Right cardiac atrium (tissue), 5 donors: ENCODE measurements at regions not wholly inside any gene's neighbourhood (a gene's known extent, or its start where the extent isn't known, plus 50 kb on each side); places are given as distances from the start of the nearest gene placed in this dataset.
A peak's percentile ranks its signal among the peaks of the same experiment; 100 is the strongest.

Experiments
- ATAC-seq, 2 donors: fragments of 200-7000 bp; cut with Tn5 transposase; one replicate each; pipeline versions ENCODE4 v1.8.0 to v1.9.1; 2020; ENCODE audit warnings: moderate library complexity in 2 of 2, mild to moderate bottlenecking in 1 of 2
- DNase-seq, 3 donors: peaks; one replicate each; pipeline ENCODE4 v3.0.0-alpha.2; 2020
- H3K27ac ChIP-seq: one replicate; pipeline ENCODE4 v1.5.1; 2013; ENCODE audit warnings: mild to moderate bottlenecking, low read length, control low read depth, moderate library complexity
- H3K27me3 ChIP-seq: one replicate; pipeline ENCODE4 v1.6.1; 2013; ENCODE audit not compliant: control insufficient read depth, insufficient read depth
- H3K4me1 ChIP-seq: one replicate; pipeline ENCODE4 v1.6.1; 2013; ENCODE audit warnings: low read length; ENCODE audit not compliant: control insufficient read depth, insufficient read depth
- H3K4me3 ChIP-seq: one replicate; pipeline ENCODE4 v1.5.1; 2013; ENCODE audit warnings: low read length, control low read depth
- H3K9me3 ChIP-seq: one replicate; pipeline ENCODE4 v1.6.1; 2013; ENCODE audit warnings: low read length; ENCODE audit not compliant: control insufficient read depth
- WGBS: extraction: QIAGEN DNeasy Blood & Tissue Kit; methylation state at CpG from one replicate; pipeline ENCODE4 v1.1.7; 2013; 5-methylcytosine and 5-hydroxymethylcytosine counted together
- intact Hi-C, 4 donors: fragments of 100-400 bp; cut with DNase I; formaldehyde crosslinking; loops; one replicate each; pipeline versions ENCODE4 v1.11.0 to v1.14.0; 2022 to 2023
- donor health status: healthy with polysubstance abuse.
- donor health status: DM: no; HTN: yes; CAD: no.
- donor health status: DM: no; HTN: no; CAD: no.
- donor health status: DM: no; HTN: yes; CAD: no; lungs with severe emphysema.
- donor health status: DM: yes; HTN: yes; CAD: no.

DNA sequence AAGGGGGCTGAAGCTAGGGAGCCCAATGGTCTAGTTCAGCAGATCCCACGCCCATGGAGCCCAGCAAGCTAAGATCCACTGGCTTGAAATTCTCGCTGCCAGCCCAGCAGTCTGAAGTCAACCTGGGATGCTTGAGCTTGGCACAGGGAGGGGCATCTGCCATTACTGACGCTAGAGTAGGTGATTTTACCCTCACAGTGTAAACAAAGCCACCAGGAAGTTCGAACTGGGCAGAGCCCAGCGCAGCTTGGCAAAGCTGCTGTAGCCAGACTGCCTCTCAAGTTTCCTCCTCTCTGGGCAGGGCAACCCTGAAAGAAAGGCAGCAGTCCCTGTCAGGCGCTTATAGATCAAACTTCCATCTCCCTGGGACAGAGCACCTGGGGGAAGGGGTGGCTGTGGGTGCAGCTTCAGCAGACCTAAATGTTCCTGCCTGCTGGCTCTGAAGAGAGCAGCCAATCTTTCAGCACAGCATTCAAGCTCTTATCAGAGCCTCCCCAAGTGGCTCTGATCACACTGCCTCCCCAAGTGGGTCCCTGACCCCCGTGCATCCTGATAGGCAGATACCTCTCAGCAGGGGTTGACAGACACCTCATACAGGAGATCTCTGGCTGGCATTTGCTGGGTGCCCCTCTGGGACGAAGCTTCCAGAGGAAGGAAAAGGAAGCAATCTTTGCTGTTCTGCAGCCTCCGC, 167.8 kb downstream of the CCDC71L start:
- intact Hi-C loops, result no loop called here
- Histone ChIP-seq H3K9me3 (no peaks in the 10 kb centered on the region), H3K27me3 (no peaks in the 10 kb centered on the region), H3K4me1 (no peaks in the 10 kb centered on the region), H3K4me3 (no peak overlapping the region), H3K27ac (no peak overlapping the region)
- WGBS, result 67% methylated on average over 9 of the region's 9 CpGs
- no peak for ATAC-seq
- no peak for DNase-seq

DNA sequence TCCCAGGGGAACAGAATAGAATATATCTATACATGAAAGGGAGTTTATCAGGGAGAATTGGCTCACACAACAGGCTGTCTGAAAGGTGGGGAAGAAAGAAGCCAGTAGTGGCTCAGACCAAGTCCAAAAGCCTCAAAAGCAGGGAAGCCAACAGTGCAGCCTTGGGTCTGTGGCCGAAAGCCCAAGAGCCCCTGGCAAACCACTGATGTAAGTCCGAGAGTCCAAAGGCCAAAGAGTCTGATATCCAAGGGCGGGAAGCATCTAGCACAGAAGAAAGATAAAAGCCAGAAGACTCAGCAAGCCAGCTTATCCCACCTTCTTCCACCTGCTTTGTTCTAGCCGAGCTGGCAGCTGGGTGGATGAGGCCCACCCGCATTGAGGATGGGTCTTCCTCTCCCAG, 172.5 kb downstream of the CCDC71L start:
- WGBS, result 80% methylated on average over 5 of the region's 5 CpGs
- Histone ChIP-seq H3K9me3 (no peaks in the 10 kb centered on the region), H3K4me3 (no peak overlapping the region), H3K4me1 (peaks cover 2% of the 10 kb centered on the region), H3K27me3 (no peaks in the 10 kb centered on the region), H3K27ac (no peak overlapping the region)
- intact Hi-C loops, result no loop called here
- DNase-seq (no peak), ATAC-seq (no peak)

DNA sequence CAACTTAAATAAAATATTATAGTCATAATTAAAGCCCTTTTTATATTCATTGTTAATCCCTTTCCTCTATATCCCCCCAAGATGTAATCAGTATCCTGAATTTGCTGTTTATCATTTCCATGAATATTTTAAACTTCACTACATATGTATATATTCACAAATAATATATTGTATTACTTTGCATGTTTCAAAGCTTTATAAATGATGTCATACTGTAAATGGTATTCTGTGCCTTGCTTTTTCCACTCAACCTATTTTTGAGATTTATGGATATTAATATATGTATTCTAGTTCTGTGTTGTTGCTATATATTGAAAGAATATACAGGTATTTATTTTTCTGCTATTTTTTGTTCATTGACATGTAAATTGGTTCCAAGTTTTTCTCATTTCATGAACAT, 173.1 kb downstream of the CCDC71L start:
- no peak for ATAC-seq
- no peak for DNase-seq
- Histone ChIP-seq H3K4me1 (peaks cover 2% of the 10 kb centered on the region), H3K4me3 (no peak overlapping the region), H3K9me3 (no peaks in the 10 kb centered on the region), H3K27ac (no peak overlapping the region), H3K27me3 (no peaks in the 10 kb centered on the region)
- intact Hi-C loops, result no loop called here

DNA sequence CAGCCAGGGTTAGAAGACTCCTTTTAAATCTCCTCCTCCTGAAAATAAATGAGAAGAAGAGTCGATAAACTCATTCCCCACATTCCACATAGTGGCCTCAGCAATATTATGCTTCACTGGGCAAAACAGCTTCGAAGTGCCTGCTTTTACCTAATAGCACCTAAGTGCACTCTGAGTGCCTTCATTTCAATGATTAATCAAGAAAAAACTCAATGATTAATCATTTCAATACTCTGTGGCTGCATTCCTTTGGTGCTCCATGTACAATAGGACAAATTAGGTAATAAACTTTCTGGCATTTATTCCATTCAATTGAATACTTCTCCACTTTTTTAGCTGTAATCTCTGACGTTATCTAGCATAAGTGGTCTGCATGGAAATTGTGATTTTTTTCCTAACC, 174.6 kb downstream of the CCDC71L start:
- no peaks in the 10 kb centered on the region for H3K9me3 ChIP-seq
- DNase-seq, result no peak
- peaks cover 2% of the 10 kb centered on the region for H3K4me1 ChIP-seq
- no peak overlapping the region for H3K27ac ChIP-seq
- H3K27me3 ChIP-seq, result no peaks in the 10 kb centered on the region
- WGBS, result 69% methylated on average over 3 of the region's 3 CpGs
- intact Hi-C loops, result no loop called here
- ATAC-seq, result no peak
- H3K4me3 ChIP-seq, result no peak overlapping the region

DNA sequence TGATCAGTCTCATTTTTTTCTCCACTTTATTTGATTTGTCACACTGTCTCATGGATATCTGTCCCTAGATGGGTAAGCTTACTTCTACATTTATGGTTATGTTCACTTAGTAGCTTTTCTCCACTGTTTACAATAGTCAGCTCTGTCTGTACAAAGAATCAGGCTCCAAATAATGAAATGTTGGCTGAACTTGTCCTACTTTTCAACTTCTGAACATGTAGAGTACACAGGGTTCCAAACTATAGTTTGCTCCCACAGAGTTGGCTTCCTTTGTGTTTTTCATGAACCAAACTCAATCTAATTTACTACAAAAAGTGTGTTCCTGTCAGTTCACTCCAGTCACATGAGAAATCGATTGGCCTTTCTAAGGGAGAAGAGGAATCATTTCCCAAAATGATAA, 175.0 kb downstream of the CCDC71L start:
- 52% methylated on average over 1 of the region's 1 CpG for WGBS
- no peak for DNase-seq
- Histone ChIP-seq H3K27ac (no peak overlapping the region), H3K4me3 (no peak overlapping the region), H3K9me3 (no peaks in the 10 kb centered on the region), H3K27me3 (no peaks in the 10 kb centered on the region), H3K4me1 (peaks cover 2% of the 10 kb centered on the region)
- ATAC-seq, result peak in 1 of 2 donors; percentile 67
- intact Hi-C loops, result no loop called here

DNA sequence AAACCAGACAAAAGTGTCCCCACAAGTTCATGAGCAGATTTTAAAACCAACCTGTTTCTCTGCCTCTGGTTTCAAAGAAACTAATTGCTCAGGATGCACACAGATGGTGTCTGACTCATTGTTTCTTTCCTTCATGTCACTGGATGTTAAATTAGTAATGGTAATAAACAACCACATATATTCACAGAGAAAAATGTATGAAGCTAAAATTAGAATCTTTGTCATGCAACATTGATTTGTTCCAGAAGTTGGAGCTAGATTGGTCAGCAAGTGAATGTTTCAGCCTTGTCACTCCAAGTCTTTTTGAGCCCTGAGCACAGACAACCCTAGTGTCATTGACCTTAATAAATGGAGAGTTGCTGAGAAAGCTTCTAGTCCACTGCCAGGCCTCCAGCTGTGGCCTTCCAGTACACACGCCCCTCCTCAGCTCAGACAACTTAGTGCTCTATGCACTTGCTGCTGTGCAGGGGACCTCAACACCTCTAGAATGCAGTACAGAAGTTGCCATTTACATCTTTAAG, 175.9 kb downstream of the CCDC71L start:
- peaks cover 2% of the 10 kb centered on the region for H3K4me1 ChIP-seq
- H3K9me3 ChIP-seq, result no peaks in the 10 kb centered on the region
- intact Hi-C loops, result no loop called here
- H3K27ac ChIP-seq, result no peak overlapping the region
- ATAC-seq, result peak in 1 of 2 donors; percentile 53
- H3K27me3 ChIP-seq, result no peaks in the 10 kb centered on the region
- WGBS, result 78% methylated on average over 1 of the region's 1 CpG
- H3K4me3 ChIP-seq, result no peak overlapping the region
- DNase-seq, result peak in 1 of 3 donors; percentile 37

DNA sequence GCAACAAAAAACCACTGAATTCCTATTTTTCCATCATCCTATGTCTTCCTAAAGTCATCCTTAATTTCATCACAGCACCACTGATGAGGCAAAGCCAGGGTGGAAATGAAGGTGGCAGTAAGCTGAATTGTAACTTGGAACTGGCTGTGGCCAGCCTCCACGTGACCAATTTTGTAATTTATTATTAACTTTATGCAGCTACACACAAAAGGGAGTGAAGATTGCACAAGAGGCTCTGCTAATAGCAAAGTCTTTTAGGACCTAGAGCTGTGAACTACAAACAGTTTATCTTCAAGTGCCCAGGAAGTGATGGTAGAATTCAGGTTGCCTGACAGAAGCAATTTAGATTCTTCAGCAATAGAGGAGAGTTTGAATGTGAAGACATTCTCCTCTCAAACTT, 176.4 kb downstream of the CCDC71L start:
- peak in 1 of 2 donors; percentile 67 for ATAC-seq
- peaks cover 2% of the 10 kb centered on the region for H3K4me1 ChIP-seq
- intact Hi-C loops, result no loop called here
- H3K27ac ChIP-seq, result no peak overlapping the region
- H3K4me3 ChIP-seq, result no peak overlapping the region
- H3K9me3 ChIP-seq, result no peaks in the 10 kb centered on the region
- peak in 1 of 3 donors; percentile 43 for DNase-seq
- WGBS, result 40% methylated on average over 1 of the region's 1 CpG
- no peaks in the 10 kb centered on the region for H3K27me3 ChIP-seq

DNA sequence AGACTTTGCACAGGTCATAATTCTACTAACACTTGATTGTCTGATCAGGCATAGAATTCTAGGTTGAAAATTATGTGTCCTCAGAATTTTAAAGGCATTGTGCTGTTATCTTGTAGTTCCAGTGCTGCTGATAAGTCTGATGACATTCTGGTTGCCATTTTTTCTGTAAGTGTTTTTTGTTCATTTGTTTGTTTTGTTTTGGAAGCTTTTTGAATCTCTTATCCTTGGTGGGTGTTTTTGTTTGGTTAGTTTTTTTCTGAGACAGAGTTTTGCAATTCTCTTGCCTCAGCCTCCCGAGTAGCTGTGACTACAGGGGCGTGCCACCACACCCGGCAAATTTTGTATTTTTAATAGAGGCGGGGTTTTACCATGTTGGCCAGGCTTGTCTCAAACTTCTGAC, 178.9 kb downstream of the CCDC71L start:
- 95% methylated on average over 4 of the region's 4 CpGs for WGBS
- peaks cover 2% of the 10 kb centered on the region for H3K4me1 ChIP-seq
- intact Hi-C loops, result no loop called here

DNA sequence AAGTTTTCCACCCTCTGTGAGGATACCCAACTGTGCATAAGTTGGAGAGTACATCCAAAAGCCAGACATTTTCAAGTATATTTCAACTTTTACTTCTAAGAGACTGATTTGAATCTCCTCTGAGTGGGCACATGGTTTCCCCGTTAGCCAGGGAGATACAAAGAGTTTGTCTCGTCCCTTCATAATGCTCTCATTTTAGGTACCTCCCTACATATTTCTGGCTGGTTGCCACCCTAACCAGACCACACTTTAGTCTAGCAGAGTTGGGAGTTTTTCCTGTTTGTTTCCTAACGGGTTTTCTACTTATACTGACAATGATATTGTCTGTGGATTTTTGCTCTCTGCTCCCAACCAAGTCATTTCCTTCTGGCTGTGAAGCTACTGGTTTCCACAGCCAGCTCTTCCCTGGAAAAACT, 180.3 kb downstream of the CCDC71L start:
- peaks cover 2% of the 10 kb centered on the region for H3K4me1 ChIP-seq
- no peaks in the 10 kb centered on the region for H3K9me3 ChIP-seq
- ATAC-seq (no peak), DNase-seq (no peak)
- intact Hi-C loops, result no loop called here
- 31% methylated on average over 3 of the region's 3 CpGs for WGBS
- no peak overlapping the region for H3K4me3 ChIP-seq
- H3K27me3 ChIP-seq, result no peaks in the 10 kb centered on the region
- no peak overlapping the region for H3K27ac ChIP-seq

More for the DNA sequence above, 178.9 kb downstream of the CCDC71L start:
- Histone ChIP-seq H3K27me3 (no peaks in the 10 kb centered on the region), H3K27ac (no peak overlapping the region), H3K4me3 (no peak overlapping the region), H3K9me3 (no peaks in the 10 kb centered on the region)
- ATAC-seq, result no peak
- DNase-seq, result no peak

DNA sequence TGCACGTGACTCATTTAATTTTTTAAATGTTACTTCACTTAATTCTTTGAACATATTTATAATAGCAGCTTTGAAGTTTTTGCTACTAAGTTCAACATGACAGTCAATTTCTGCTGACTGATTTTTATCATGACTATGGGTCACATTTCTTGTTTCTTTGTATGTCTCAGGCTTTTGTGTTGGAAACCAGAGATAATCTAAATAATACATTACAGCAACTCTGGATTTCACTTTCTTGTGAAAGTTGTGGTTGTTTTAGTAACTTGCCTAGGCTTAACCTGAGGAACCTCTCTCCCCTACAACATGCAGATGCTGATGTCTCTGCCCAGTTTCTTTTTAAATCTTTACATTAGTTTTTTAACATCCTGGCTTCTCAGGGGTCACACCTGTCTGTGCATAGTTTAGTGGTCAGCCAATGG, 180.8 kb downstream of the CCDC71L start:
- ATAC-seq, result no peak
- 91% methylated on average over 1 of the region's 1 CpG for WGBS

DNA sequence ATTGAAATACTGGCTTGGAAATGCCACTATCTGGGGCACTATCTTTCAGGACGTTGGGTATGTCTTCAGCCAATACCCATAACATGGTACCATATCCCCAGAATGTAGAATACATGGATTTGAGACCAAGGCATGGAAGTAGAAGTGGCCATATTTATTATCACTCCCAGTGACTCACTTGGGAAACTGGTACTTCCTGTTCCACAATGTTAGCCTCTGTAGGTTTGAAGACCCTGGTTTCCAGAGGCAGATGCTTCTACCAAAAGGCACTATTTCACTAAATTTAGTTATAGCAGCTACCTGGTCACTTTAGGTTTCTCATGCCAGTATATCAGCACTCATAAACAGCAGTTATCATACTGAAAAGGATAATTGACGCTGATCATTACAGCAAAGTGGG, 184.2 kb downstream of the CCDC71L start:
- no peak for ATAC-seq
- intact Hi-C loops, result no loop called here
- 74% methylated on average over 2 of the region's 2 CpGs for WGBS

More for the DNA sequence above, 180.8 kb downstream of the CCDC71L start:
- intact Hi-C loops, result no loop called here
- H3K27me3 ChIP-seq, result no peaks in the 10 kb centered on the region
- H3K9me3 ChIP-seq, result no peaks in the 10 kb centered on the region
- no peak overlapping the region for H3K4me3 ChIP-seq
- no peak overlapping the region for H3K27ac ChIP-seq
- no peaks in the 10 kb centered on the region for H3K4me1 ChIP-seq
- DNase-seq, result no peak

DNA sequence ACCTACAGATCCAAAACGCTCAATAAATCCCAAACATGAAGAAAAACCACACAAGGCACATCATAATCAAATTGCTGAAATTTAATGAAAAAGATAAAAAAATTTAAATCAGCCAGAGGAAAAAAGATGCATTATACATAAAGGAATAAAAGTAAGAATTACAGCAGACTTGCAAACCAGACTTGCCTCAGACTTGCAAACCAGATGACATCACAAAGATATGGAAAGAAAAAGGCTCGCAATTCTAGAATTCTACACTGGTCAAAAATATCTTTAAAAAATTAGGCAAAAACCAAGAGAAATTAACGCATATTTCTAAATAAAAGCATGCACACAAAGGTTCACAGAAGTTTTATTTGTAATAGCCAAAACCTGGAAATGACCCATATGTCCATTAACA, 188.0 kb upstream of the NAMPT start:
- no peaks in the 10 kb centered on the region for H3K9me3 ChIP-seq
- H3K4me3 ChIP-seq, result no peak overlapping the region
- ATAC-seq (no peak), DNase-seq (no peak)
- H3K27ac ChIP-seq, result no peak overlapping the region
- 69% methylated on average over 3 of the region's 3 CpGs for WGBS
- H3K27me3 ChIP-seq, result no peaks in the 10 kb centered on the region
- intact Hi-C loops, result no loop called here
- H3K4me1 ChIP-seq, result no peaks in the 10 kb centered on the region

More for the DNA sequence above, 184.2 kb downstream of the CCDC71L start:
- DNase-seq, result no peak
- Histone ChIP-seq H3K4me3 (no peak overlapping the region), H3K27me3 (no peaks in the 10 kb centered on the region), H3K27ac (no peak overlapping the region), H3K4me1 (no peaks in the 10 kb centered on the region), H3K9me3 (no peaks in the 10 kb centered on the region)
